KBM-7 (cell line): ENCODE measurements at regions not wholly inside any gene's neighbourhood (a gene's known extent, or its start where the extent isn't known, plus 50 kb on each side); places are given as distances from the start of the nearest gene placed in this dataset.
"Not testable (repeated sequence)": the region's sequence is repeated elsewhere in the genome, so short reads cannot be mapped to it uniquely, and the experiment has no call there.

ENCODE experiments used
- DNase-seq: peaks from one replicate; pipeline ENCODE4 v3.0.0-alpha.2; 2015
- in situ Hi-C: fragments of 300-500 bp; cut with MboI; formaldehyde crosslinking; loops from 2 replicates; pipeline ENCODE4 v1.14.3; 2020; ENCODE audit warnings: low sequenced_read_pairs, low pct_unique_long_range_greater_than_20kb, mixed read lengths

- in situ Hi-C loops = no loop called here
Observed at GRCh38 chr18:60082790-60083189, 183.0 kb downstream of the PMAIP1 start.

GRCh38 chr18:60082282-60082681 lies 182.5 kb downstream of the PMAIP1 start:
- no peak for DNase-seq
- in situ Hi-C loops = no loop called here

More at GRCh38 chr18:60082790-60083189, 183.0 kb downstream of the PMAIP1 start:
- no peak for DNase-seq

- no peak for DNase-seq
- in situ Hi-C loops = no loop called here
Observed at GRCh38 chr18:60075477-60075876, 175.7 kb downstream of the PMAIP1 start.

- in situ Hi-C loops = no loop called here
- DNase-seq = no peak
Observed at GRCh38 chr18:60070631-60071030, 170.8 kb downstream of the PMAIP1 start.

GRCh38 chr18:60069145-60069544 lies 169.3 kb downstream of the PMAIP1 start:
- in situ Hi-C loops = no loop called here
- no peak for DNase-seq

- in situ Hi-C loops = no loop called here
- DNase-seq = no peak
Observed at GRCh38 chr18:60067426-60068210, 167.8 kb downstream of the PMAIP1 start.

GRCh38 chr18:60066219-60066975 lies 166.6 kb downstream of the PMAIP1 start:
- in situ Hi-C loops = no loop called here

GRCh38 chr18:60064271-60064670 lies 164.5 kb downstream of the PMAIP1 start:
- in situ Hi-C loops = no loop called here
- no peak for DNase-seq

More at GRCh38 chr18:60066219-60066975, 166.6 kb downstream of the PMAIP1 start:
- DNase-seq = no peak

GRCh38 chr18:60062831-60063230 lies 163.0 kb downstream of the PMAIP1 start:
- in situ Hi-C loops, DNase-seq: not testable (repeated sequence)

- in situ Hi-C loops = no loop called here
- DNase-seq = no peak
Observed at GRCh38 chr18:60062396-60062795, 162.6 kb downstream of the PMAIP1 start.

GRCh38 chr18:60060578-60060977 lies 160.8 kb downstream of the PMAIP1 start:
- no peak for DNase-seq
- in situ Hi-C loops = no loop called here

- in situ Hi-C loops = no loop called here
Observed at GRCh38 chr18:60060026-60060425, 160.2 kb downstream of the PMAIP1 start.

GRCh38 chr18:60059216-60059615 lies 159.4 kb downstream of the PMAIP1 start:
- in situ Hi-C loops = no loop called here
- DNase-seq = no peak

More at GRCh38 chr18:60060026-60060425, 160.2 kb downstream of the PMAIP1 start:
- DNase-seq = no peak

GRCh38 chr18:60053747-60054304 lies 154.0 kb downstream of the PMAIP1 start:
- in situ Hi-C loops = no loop called here
- no peak for DNase-seq

GRCh38 chr18:60050821-60051220 lies 151.0 kb downstream of the PMAIP1 start:
- in situ Hi-C loops = no loop called here
- no peak for DNase-seq

GRCh38 chr18:60049172-60049571 lies 149.4 kb downstream of the PMAIP1 start:
- in situ Hi-C loops = no loop called here
- no peak for DNase-seq

- no peak for DNase-seq
- in situ Hi-C loops = no loop called here
Observed at GRCh38 chr18:60047556-60047955, 147.8 kb downstream of the PMAIP1 start.

GRCh38 chr18:60044290-60045006 lies 144.7 kb downstream of the PMAIP1 start:
- DNase-seq = no peak
- in situ Hi-C loops = no loop called here

- in situ Hi-C loops = no loop called here
- no peak for DNase-seq
Observed at GRCh38 chr18:60040971-60041370, 141.2 kb downstream of the PMAIP1 start.
